ENCODE measurements at regions not wholly inside any gene's neighbourhood (a gene's known extent, or its start where the extent isn't known, plus 50 kb on each side); places are given as distances from the start of the nearest gene placed in this dataset.

DNA sequence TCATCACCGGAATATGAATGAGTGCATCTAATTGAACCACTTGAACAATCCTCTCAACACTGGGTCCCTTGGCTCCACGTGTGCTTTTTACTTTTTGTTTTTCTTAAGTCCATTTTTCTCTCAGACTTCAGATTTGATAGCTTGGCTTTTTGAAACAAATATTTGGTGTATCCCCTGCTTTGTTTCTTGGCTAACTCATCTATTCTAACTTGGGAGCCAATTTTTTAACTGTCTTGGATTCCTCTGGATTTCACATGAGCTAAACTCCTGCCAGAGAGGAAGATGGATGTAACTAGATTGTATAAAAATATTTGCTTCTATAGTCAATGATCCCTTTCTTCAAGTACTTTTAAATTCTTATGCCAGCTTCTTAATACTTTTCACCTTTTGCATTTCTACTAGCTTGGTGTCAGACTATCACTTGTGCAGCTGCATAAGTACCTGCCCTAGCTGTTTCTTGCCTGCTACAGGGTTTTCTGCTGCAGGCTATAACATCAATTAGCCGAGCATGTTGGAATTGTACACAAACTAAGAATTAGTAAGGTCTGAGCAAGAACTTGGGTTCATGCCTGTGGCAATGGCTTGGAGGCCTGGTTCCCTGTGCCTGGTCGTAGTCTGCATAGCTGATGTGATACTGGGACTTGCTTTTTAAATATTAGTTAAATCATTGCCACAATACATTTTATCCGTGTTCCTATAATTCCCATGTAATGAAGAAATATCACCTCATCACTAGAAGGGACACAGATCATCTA is 281.5 kb downstream of the EN1 start:
- WGBS: 46% methylated on average over 5 of the region's 5 CpGs
- H3K36me3 ChIP-seq (ENCODE audit: insufficient read depth): no peaks in the 10 kb centered on the region
- DNase-seq (ENCODE audit: extremely low spot score): no peak
- H3K27ac ChIP-seq (ENCODE audit: low read depth): no peak overlapping the region
- H3K4me3 ChIP-seq (ENCODE audit: low read depth, low read length): no peak overlapping the region
- no peaks in the 10 kb centered on the region for H3K4me1 ChIP-seq (ENCODE audit: insufficient read depth)

DNA sequence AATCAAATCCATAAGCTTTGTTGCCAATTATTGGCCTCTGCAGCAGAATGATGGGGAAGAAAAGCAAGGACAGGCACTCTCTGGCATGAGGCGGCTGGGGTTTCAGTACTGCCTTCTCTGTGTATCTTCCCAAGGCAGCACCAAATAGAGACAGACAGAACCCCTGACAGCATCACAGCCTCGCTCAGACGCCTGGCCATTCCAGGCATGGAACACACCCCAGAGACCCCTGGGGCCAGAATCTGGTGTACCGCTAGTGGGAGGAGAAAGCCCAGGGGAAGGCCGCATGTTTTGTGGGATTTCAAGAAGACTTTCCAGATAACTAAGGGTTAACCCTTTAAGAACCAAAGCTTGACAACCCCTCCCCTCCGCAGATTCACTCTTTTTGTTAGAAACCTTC is 282.1 kb downstream of the EN1 start:
- H3K4me3 ChIP-seq (ENCODE audit: low read depth, low read length): no peak overlapping the region
- no peak overlapping the region for H3K27ac ChIP-seq (ENCODE audit: low read depth)
- no peaks in the 10 kb centered on the region for H3K4me1 ChIP-seq (ENCODE audit: insufficient read depth)
- no peaks in the 10 kb centered on the region for H3K36me3 ChIP-seq (ENCODE audit: insufficient read depth)
- 58% methylated on average over 6 of the region's 6 CpGs for WGBS
- DNase-seq (ENCODE audit: extremely low spot score): no peak

DNA sequence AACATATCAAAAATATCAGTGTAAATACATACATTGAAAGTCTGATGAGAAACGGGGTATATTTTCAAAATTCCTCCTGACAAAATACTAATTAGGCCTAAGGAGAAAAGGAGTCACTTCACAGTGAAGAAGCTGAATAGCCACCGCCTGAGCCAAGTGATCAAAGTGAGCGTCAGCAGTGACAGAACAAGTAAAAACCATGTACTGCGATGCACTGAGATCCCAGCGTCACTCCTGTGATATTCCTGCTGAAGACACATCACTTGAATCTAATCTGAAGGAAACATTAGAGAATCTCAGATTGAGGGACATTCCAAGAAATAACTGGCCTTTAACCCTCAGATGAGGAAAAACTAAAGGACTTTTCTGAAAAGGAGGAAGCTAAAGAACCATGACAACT is 285.3 kb downstream of the EN1 start:
- DNase-seq (ENCODE audit: extremely low spot score): no peak
- Histone ChIP-seq H3K27ac (ENCODE audit: low read depth) (no peak overlapping the region), H3K4me1 (ENCODE audit: insufficient read depth) (no peaks in the 10 kb centered on the region), H3K36me3 (ENCODE audit: insufficient read depth) (no peaks in the 10 kb centered on the region), H3K4me3 (ENCODE audit: low read depth, low read length) (no peak overlapping the region)
- 80% methylated on average over 5 of the region's 5 CpGs for WGBS

DNA sequence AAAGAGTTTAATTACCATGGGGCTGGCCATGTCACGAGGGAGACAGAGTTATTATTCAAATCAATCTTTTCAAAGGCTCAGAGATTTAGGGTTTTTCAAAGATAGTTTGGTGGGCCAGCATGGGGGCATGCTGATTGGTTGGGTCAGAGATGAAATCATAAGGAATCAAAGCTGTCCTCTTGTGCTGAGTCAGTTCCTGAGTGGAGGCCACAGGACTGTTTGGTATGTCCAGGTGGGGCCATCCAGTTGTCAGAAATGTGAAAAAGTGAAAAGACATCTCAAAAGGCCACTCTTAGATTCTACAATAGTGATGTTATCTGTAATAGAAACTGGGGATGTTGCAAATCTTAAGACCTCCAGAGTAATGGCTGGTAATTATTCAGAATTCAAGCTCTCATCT is 288.6 kb downstream of the EN1 start:
- H3K4me1 ChIP-seq (ENCODE audit: insufficient read depth): no peaks in the 10 kb centered on the region
- 71% methylated on average over 1 of the region's 1 CpG for whole genome bisulfite sequencing
- H3K27ac ChIP-seq (ENCODE audit: low read depth): no peak overlapping the region
- no peak overlapping the region for H3K4me3 ChIP-seq (ENCODE audit: low read depth, low read length)
- DNase-seq (ENCODE audit: extremely low spot score): no peak
- H3K36me3 ChIP-seq (ENCODE audit: insufficient read depth): no peaks in the 10 kb centered on the region

DNA sequence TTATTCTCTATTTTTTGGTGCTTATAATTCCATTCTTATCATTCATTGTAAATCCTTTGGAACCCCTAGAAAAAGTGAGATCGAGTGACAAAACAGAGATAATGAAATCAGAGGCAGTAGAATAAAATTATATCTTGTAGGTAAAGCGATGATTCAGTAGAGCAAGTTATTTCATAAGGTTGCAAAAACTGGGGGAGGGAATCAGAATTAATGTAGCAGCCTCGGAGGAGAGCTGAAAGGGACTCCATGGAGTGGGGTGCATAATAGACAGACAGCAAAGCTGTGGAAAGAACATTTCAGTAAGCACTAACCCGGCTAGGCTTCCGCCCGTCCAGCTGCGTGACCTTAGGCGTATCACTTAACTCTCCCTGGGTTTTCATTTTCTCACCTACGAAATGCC is 289.7 kb downstream of the EN1 start:
- Histone ChIP-seq H3K4me3 (ENCODE audit: low read depth, low read length) (no peak overlapping the region), H3K27ac (ENCODE audit: low read depth) (no peak overlapping the region), H3K4me1 (ENCODE audit: insufficient read depth) (no peaks in the 10 kb centered on the region), H3K36me3 (ENCODE audit: insufficient read depth) (no peaks in the 10 kb centered on the region)
- DNase-seq (ENCODE audit: extremely low spot score): no peak
- 77% methylated on average over 9 of the region's 9 CpGs for WGBS

DNA sequence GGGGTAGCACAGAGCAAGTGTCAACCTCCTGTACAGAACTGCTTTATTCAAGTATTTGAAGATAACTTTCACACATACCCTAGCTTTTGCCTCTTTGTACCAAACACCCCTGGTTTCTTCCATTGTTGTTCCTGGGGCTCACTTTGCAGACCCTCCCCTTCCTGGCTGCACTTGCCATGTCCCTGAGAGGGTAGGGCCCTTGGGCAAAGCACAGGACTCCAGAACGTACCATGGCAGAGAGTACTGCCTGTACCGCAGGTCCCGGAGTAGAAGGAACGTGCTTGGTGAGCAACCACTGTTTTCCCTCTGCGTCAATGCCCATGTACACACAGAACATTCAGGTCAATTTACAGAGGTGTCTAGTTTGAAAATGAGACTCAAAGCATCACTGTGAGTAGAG is 290.4 kb downstream of the EN1 start:
- H3K4me1 ChIP-seq (ENCODE audit: insufficient read depth): no peaks in the 10 kb centered on the region
- DNase-seq (ENCODE audit: extremely low spot score): no peak
- 80% methylated on average over 5 of the region's 5 CpGs for WGBS
- H3K36me3 ChIP-seq (ENCODE audit: insufficient read depth): no peaks in the 10 kb centered on the region
- H3K4me3 ChIP-seq (ENCODE audit: low read depth, low read length): no peak overlapping the region
- H3K27ac ChIP-seq (ENCODE audit: low read depth): no peak overlapping the region

DNA sequence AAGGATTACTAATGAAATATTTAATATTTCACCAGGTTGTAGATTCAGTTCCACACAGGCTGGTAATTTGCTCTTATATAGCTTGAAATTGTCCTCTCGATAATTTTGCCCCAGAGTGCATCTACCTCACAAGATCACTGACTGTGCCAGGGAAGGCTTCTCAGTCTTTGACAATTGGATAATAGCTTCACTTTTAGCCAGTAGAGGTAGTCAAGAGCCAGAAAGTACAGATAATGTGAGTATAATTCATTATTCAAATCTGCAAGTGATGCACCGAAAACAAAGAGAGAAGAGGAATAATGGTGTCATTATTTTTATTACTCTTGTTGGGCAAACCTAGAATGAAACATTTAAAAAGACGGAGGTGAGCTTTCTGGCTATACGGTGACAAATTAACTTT is 292.8 kb downstream of the EN1 start:
- Histone ChIP-seq H3K36me3 (ENCODE audit: insufficient read depth) (no peaks in the 10 kb centered on the region), H3K4me1 (ENCODE audit: insufficient read depth) (no peaks in the 10 kb centered on the region), H3K4me3 (ENCODE audit: low read depth, low read length) (no peak overlapping the region), H3K27ac (ENCODE audit: low read depth) (no peak overlapping the region)
- 86% methylated on average over 4 of the region's 4 CpGs for WGBS
- DNase-seq (ENCODE audit: extremely low spot score): no peak

DNA sequence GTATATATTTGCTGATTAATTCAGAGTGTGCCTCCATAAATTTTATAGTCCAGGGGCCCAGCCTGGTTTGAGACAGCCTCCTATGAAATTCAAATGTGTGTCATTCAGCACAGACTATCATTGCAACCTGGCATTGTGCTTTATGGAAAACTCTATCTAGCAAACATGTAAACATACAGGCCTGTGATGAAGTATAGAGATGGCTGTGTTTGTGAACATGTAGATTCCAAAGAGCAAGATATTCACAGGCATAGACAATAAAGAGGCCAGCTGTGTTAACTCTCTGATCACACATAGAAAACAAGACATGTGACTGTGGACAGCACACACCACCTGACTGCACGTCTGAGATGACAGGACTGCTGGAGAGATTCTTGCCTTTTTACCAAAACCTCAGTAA is 297.9 kb downstream of the EN1 start:
- no peak overlapping the region for H3K27ac ChIP-seq (ENCODE audit: low read depth)
- 38% methylated on average over 1 of the region's 1 CpG for WGBS
- no peak for DNase-seq (ENCODE audit: extremely low spot score)

DNA sequence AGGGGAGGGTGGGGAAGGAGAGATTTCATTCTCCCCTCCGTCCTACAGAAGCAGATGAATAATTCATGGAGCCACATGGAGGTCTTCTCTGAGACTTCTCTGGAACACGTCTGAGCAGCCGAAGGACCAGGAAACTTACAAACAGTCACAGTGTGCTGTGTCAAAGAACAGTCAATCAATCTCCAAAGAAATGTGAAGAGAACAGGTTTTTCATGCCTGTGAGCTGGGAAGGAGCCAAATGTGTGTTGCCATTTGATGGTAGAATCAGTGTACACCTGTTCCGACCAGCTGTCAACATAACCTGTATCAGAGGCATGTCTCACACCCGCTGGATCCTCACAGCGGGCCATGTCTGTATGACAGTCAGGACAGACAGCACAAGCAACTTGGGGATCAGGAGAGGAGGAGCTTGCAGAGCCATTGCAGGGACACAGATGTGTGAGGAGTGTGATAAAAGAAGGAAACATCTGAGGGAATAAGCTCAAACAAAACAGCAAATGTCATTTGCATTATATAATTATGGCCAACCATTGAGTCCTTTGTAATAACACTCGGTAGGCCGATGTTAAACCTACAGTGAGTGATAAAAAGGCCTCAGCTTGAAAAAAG is 298.5 kb downstream of the EN1 start:
- no peaks in the 10 kb centered on the region for H3K36me3 ChIP-seq (ENCODE audit: insufficient read depth)
- no peaks in the 10 kb centered on the region for H3K4me1 ChIP-seq (ENCODE audit: insufficient read depth)
- 66% methylated on average over 8 of the region's 8 CpGs for WGBS
- no peak for DNase-seq (ENCODE audit: extremely low spot score)
- no peak overlapping the region for H3K27ac ChIP-seq (ENCODE audit: low read depth)
- no peak overlapping the region for H3K4me3 ChIP-seq (ENCODE audit: low read depth, low read length)

More for the DNA sequence above, 297.9 kb downstream of the EN1 start:
- no peaks in the 10 kb centered on the region for H3K36me3 ChIP-seq (ENCODE audit: insufficient read depth)
- no peak overlapping the region for H3K4me3 ChIP-seq (ENCODE audit: low read depth, low read length)
- no peaks in the 10 kb centered on the region for H3K4me1 ChIP-seq (ENCODE audit: insufficient read depth)

DNA sequence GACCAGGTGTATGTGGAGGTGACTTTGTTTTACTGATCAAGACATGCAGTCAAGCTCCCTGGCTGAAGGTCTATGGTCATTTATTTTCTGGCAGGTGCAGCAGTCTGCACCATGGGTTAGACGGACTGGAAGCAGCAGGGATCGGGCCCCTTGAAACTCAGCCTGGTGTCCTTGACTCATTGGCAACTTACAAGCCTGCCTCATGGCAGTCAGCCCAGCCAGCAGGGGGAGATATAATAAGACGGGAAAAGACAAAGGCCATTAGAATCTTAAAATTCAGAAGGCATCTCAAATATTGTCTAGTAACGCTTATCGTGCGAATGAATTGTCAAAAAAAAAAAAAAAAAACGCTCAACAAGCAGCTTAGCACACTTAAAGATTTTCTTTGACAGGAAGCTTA is 308.2 kb downstream of the EN1 start:
- no peak for DNase-seq (ENCODE audit: extremely low spot score)

DNA sequence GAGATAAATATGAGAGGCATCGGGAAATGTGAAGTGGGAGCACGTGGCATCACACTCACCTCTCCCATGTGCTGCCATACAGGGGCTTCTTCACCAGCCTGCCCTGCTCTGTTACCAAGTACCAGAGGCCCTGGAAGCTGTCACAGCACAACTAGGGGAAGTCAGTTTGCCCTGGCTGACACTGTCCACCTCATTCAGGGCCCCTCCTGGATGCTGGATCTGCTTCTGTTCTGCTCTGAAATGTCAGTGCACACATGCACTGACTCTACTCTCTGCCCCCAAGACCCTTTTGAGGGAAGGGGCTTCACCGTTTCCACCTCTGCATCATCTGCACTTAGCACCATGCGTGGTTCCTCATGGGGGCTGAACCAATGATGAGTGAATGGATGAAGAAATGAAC is 311.1 kb downstream of the EN1 start:
- 84% methylated on average over 4 of the region's 4 CpGs for WGBS
- no peak overlapping the region for H3K4me3 ChIP-seq (ENCODE audit: low read depth, low read length)
- DNase-seq (ENCODE audit: extremely low spot score): no peak
- H3K27ac ChIP-seq (ENCODE audit: low read depth): no peak overlapping the region
- H3K4me1 ChIP-seq (ENCODE audit: insufficient read depth): no peaks in the 10 kb centered on the region
- no peaks in the 10 kb centered on the region for H3K36me3 ChIP-seq (ENCODE audit: insufficient read depth)

More for the DNA sequence above, 308.2 kb downstream of the EN1 start:
- Histone ChIP-seq H3K36me3 (ENCODE audit: insufficient read depth) (no peaks in the 10 kb centered on the region), H3K4me1 (ENCODE audit: insufficient read depth) (no peaks in the 10 kb centered on the region), H3K27ac (ENCODE audit: low read depth) (no peak overlapping the region), H3K4me3 (ENCODE audit: low read depth, low read length) (no peak overlapping the region)
- WGBS: 49% methylated on average over 7 of the region's 7 CpGs

DNA sequence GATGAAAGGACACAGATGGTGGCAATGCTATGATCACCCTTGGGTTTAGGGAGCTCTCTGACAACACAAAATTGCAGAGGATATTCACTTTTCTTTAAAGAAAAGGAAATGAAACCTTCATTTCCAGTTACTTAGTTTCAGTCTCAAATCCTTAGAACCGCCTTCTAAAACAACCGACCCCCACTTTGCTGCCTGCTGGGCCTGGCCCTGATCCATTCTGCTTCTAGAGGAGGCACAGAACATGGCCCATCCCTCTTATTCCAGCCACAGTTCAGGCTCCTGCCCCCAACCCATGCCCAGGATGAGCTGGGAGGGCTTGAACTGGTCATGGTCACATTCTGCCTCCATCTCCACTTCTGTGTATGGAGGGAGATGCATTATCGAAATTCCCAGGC is 311.6 kb downstream of the EN1 start:
- DNase-seq (ENCODE audit: extremely low spot score): no peak
- no peaks in the 10 kb centered on the region for H3K4me1 ChIP-seq (ENCODE audit: insufficient read depth)
- no peaks in the 10 kb centered on the region for H3K36me3 ChIP-seq (ENCODE audit: insufficient read depth)
- no peak overlapping the region for H3K27ac ChIP-seq (ENCODE audit: low read depth)
- 83% methylated on average over 3 of the region's 3 CpGs for WGBS
- H3K4me3 ChIP-seq (ENCODE audit: low read depth, low read length): no peak overlapping the region

DNA sequence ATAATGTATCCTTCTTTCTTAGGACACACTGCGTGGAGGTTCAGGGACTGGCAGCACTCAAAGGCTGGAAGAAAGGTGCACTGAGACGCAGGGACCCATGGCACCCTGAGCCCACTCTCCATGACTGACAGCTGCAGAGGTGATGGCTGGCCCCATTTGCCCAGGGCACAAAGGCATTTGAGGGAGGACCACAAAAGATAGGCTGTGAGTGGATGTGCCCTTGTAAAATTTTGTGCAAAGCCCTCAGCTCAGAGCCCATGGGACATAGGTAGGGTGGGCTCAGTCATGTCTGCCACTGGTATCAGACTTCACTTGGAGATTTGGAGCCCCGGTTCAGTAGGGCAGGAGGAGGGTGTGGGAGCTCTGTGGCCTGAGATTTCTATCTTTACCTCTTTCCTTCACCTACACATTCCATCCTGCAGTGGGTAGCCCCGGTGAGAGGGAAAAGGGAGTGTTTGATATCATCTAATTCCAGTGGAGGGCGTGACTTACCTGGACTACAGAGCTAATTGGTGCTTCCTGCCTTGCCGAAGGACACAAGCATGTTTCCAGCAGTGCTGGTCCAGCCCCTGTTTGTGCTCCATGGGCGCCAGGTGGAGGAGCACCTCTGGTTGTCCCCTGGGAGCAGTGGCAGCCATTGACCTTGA is 312.2 kb downstream of the EN1 start:
- no peak for DNase-seq (ENCODE audit: extremely low spot score)
- Histone ChIP-seq H3K27ac (ENCODE audit: low read depth) (no peak overlapping the region), H3K36me3 (ENCODE audit: insufficient read depth) (no peaks in the 10 kb centered on the region), H3K4me3 (ENCODE audit: low read depth, low read length) (no peak overlapping the region), H3K4me1 (ENCODE audit: insufficient read depth) (no peaks in the 10 kb centered on the region)
- 56% methylated on average over 7 of the region's 7 CpGs for WGBS

DNA sequence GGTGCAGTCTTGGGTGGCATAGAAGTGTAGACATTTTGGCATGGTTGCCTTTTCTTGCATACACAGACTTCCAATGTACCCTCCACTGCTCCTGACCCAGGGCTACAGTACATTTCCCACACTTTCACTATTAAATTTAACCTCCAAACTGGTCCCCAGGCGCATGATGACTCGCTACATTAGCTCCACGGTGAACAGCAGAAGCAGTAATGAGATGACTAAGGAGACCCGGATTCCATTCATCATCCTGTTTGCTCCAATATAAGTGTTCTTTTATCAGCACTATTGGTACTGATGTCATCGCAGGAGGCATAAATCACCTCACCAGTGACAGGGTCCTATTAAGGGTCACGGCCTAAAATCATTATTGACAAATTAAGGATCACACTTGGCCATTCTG is 316.5 kb downstream of the EN1 start:
- H3K36me3 ChIP-seq (ENCODE audit: insufficient read depth): no peaks in the 10 kb centered on the region
- H3K4me1 ChIP-seq (ENCODE audit: insufficient read depth): no peaks in the 10 kb centered on the region
- no peak overlapping the region for H3K27ac ChIP-seq (ENCODE audit: low read depth)
- no peak for DNase-seq (ENCODE audit: extremely low spot score)
- H3K4me3 ChIP-seq (ENCODE audit: low read depth, low read length): no peak overlapping the region
- 67% methylated on average over 6 of the region's 6 CpGs for WGBS

All from urinary bladder (tissue), 3 donors.